ENCODE measurements at regions not wholly inside any gene's neighbourhood (a gene's known extent, or its start where the extent isn't known, plus 50 kb on each side); places are given as distances from the start of the nearest gene placed in this dataset.

DNA sequence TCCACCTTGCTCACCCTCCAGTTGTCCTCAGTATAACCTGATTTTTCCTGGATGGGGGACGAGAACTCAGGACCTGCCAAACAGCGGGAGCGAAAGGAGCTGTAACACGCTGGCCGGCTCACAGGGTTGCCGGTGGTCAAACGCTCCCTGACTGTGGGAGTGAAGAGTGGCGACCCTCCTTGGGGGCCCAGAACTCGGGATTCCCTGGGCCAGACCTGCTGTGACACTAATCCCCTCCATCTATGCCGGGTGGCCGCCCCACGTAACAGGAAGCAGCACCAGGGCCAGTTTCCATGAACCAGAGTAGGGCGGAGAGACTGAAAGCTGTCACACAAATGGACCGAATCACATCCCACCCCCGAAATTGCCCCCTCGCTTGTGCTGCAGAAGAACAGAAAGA lies 1809.2 kb upstream of the ACO1 start:
- 85 to 92% methylated on average over 2 to 8 of the region's 16 CpGs for WGBS, 2 donors
- TF ChIP-seq, protein P1, sequence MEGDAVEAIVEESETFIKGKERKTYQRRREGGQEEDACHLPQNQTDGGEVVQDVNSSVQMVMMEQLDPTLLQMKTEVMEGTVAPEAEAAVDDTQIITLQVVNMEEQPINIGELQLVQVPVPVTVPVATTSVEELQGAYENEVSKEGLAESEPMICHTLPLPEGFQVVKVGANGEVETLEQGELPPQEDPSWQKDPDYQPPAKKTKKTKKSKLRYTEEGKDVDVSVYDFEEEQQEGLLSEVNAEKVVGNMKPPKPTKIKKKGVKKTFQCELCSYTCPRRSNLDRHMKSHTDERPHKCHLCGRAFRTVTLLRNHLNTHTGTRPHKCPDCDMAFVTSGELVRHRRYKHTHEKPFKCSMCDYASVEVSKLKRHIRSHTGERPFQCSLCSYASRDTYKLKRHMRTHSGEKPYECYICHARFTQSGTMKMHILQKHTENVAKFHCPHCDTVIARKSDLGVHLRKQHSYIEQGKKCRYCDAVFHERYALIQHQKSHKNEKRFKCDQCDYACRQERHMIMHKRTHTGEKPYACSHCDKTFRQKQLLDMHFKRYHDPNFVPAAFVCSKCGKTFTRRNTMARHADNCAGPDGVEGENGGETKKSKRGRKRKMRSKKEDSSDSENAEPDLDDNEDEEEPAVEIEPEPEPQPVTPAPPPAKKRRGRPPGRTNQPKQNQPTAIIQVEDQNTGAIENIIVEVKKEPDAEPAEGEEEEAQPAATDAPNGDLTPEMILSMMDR (IDR thresholded peaks at IDR 0.05), result no peak
- no peak for TF ChIP-seq POLR2A (IDR thresholded peaks at IDR 0.05)
- no peak overlapping the region for H3K4me3 ChIP-seq
- no peak for DNase-seq
- H3K27me3 ChIP-seq, result no peaks in the 10 kb centered on the region
- H3K36me3 ChIP-seq, result no peaks in the 10 kb centered on the region
- intact Hi-C loops (cut with DNase I), result no loop called here
- no peak overlapping the region for H3K27ac ChIP-seq
- no peaks in the 10 kb centered on the region for H3K4me1 ChIP-seq
- H3K9me3 ChIP-seq, result peaks cover 0 to 16% (median 8%) of the 10 kb centered on the region in 3 donors

DNA sequence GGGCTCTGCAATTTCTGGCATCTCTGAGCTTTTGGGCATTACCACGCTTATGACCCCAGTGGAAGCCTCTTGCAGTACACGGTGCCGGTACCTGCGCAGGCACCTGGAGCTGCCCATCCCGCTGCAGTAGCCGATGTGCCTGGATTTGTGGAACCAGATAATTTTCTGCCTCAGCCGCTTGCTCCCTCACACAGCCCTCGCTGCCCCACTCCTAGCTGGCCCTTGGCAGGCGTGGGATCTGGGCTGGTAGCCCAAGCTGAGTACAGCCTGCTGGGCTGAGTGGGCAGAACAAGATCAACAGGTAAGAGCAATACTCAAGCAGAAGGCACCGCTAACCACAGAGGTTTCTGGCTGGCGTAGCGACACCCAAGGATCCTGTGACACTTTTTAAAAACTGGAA lies 1808.8 kb upstream of the ACO1 start:
- 84 to 94% methylated on average over 11 to 12 of the region's 12 CpGs for WGBS, 2 donors
- DNase-seq, result no peak
- Histone ChIP-seq H3K36me3 (no peaks in the 10 kb centered on the region), H3K4me3 (no peak overlapping the region), H3K27ac (no peak overlapping the region), H3K9me3 (peaks cover 0 to 16% (median 8%) of the 10 kb centered on the region in 3 donors), H3K27me3 (no peaks in the 10 kb centered on the region), H3K4me1 (no peaks in the 10 kb centered on the region)
- intact Hi-C loops (cut with DNase I), result no loop called here
- TF ChIP-seq, protein P1 (IDR thresholded peaks at IDR 0.05), result no peak
- no peak for TF ChIP-seq POLR2A (IDR thresholded peaks at IDR 0.05)

DNA sequence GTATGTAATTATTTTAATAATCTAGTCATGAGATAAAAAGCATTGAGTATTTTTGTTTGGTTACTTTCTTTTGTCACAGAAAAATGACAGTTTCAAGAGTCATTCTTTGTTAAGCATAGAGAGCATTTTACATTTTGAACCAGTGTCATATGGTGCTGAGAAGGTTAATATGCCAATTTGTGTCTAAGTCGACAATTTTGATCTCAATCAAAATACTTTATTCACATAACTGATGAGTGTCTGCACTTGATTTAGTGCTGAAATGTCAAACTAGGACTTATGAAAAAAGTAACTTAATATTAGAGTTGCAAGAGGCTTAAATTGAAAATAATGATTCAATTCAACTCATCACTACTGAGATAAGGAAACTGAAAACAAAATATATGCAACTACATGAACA lies 1804.6 kb upstream of the ACO1 start:
- TF ChIP-seq, protein P1 (IDR thresholded peaks at IDR 0.05), result no peak
- TF ChIP-seq POLR2A (IDR thresholded peaks at IDR 0.05), result no peak
- Histone ChIP-seq H3K9me3 (peaks cover 0 to 10% (median 4%) of the 10 kb centered on the region in 3 donors), H3K4me3 (no peak overlapping the region), H3K27ac (no peak overlapping the region), H3K27me3 (no peaks in the 10 kb centered on the region), H3K4me1 (no peaks in the 10 kb centered on the region), H3K36me3 (no peaks in the 10 kb centered on the region)
- intact Hi-C loops (cut with DNase I), result no loop called here
- no peak for DNase-seq
- 83 to 86% methylated on average over 1 of the region's 1 CpG for WGBS, 2 donors

DNA sequence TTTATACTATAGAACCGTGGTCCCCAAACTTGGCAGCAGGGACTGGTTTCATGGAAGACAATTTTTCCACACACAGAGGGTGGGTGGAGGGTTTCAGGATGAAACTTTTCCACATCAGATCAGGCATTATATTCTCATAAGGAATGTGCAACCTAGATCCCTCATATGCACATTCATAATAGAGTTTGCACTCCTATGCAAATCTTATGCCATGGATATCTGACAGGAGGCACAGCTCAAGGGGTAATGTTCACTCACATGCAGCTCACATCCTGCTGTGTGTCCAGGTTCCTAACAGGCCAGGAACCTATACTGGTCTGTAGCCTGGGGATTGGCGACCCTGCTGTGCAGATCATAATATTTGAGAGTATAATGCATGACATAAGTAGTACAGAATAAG lies 1802.2 kb upstream of the ACO1 start:
- Histone ChIP-seq H3K4me3 (no peak overlapping the region), H3K9me3 (no peaks in the 10 kb centered on the region), H3K27me3 (no peaks in the 10 kb centered on the region), H3K4me1 (no peaks in the 10 kb centered on the region), H3K27ac (no peak overlapping the region), H3K36me3 (no peaks in the 10 kb centered on the region)
- intact Hi-C loops (cut with DNase I), result no loop called here
- no peak for TF ChIP-seq POLR2A (IDR thresholded peaks at IDR 0.05)
- TF ChIP-seq, protein P1 (IDR thresholded peaks at IDR 0.05), result no peak
- no peak for DNase-seq
- 53 to 63% methylated on average over 2 of the region's 2 CpGs for WGBS, 2 donors

DNA sequence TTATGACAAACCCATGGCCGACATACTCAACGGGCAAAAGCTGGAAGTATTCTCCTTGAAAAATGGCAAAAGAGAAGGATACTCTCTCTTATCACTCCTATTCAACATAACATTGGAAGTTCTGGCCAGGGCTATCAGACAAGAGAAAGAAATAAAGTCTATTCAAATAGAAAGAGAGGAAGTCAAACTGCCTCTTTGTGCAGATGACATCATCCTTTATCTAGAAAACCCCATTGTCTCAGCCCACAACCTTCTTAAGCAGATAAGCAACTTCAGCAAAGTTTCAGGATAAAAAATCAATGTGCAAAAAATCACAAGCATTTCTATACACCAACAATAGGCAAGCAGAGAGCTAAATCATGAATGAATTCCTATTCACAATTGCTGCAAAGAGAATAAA lies 1799.9 kb upstream of the ACO1 start:
- intact Hi-C loops (cut with DNase I), result no loop called here
- no peaks in the 10 kb centered on the region for H3K36me3 ChIP-seq
- no peaks in the 10 kb centered on the region for H3K27me3 ChIP-seq
- TF ChIP-seq POLR2A (IDR thresholded peaks at IDR 0.05), result no peak
- TF ChIP-seq, protein P1 (IDR thresholded peaks at IDR 0.05), result no peak
- WGBS, 2 donors, result 23 to 50% methylated on average over 2 of the region's 2 CpGs
- no peaks in the 10 kb centered on the region for H3K9me3 ChIP-seq
- no peaks in the 10 kb centered on the region for H3K4me1 ChIP-seq
- no peak for DNase-seq
- H3K27ac ChIP-seq, result no peak overlapping the region
- H3K4me3 ChIP-seq, result no peak overlapping the region
